MCF 10A (cell line): ENCODE measurements at regions not wholly inside any gene's neighbourhood (a gene's known extent, or its start where the extent isn't known, plus 50 kb on each side); places are given as distances from the start of the nearest gene placed in this dataset.
A peak's percentile ranks its signal among the peaks of the same experiment; 100 is the strongest.

ENCODE experiments used
- BruUV-seq: library from RNA; stranded (reverse); fragments of 400-500 nt; replicated peaks from 2 replicates; lab custom pipeline; 2021; lab: Mats Ljungman, UMichigan
- CTCF ChIA-PET: fragments of 300-600 bp; sonication (Branson Sonifier 250); formaldehyde crosslinking; extraction: SDS; loops from one replicate; lab custom pipeline; 2021; ENCODE audit warnings: antibody characterized with exemption, inconsistent platforms; lab: Yijun Ruan, JAX
- POLR2A ChIA-PET: fragments of 300-600, 350-650 bp; sonication (Branson Sonifier 250); formaldehyde crosslinking; extraction: SDS; loops from one replicate; lab custom pipeline; 2020; ENCODE audit warnings: antibody characterized with exemption, inconsistent platforms; lab: Yijun Ruan, JAX
- DNase-seq: peaks from one replicate; pipeline ENCODE4 v3.0.0-alpha.2; 2018; ENCODE audit not compliant: unreplicated experiment
- H3K27ac Mint-ChIP-seq: one replicate; pipeline ENCODE4 v1.8.0; 2022; ENCODE audit warnings: mild to moderate bottlenecking, low read depth, mixed read lengths; ENCODE audit not compliant: unreplicated experiment
- H3K27me3 Mint-ChIP-seq: one replicate; pipeline ENCODE4 v1.8.0; 2022; ENCODE audit warnings: mixed read lengths; ENCODE audit not compliant: insufficient read depth, unreplicated experiment
- H3K36me3 Mint-ChIP-seq: one replicate; pipeline ENCODE4 v1.8.0; 2022; ENCODE audit warnings: mild to moderate bottlenecking, moderate library complexity, mixed read lengths; ENCODE audit not compliant: insufficient read depth, unreplicated experiment
- H3K4me1 Mint-ChIP-seq: one replicate; pipeline ENCODE4 v1.8.0; 2022; ENCODE audit warnings: mixed read lengths; ENCODE audit not compliant: insufficient read depth, unreplicated experiment
- H3K4me3 Mint-ChIP-seq: one replicate; pipeline ENCODE4 v1.8.0; 2022; ENCODE audit warnings: mild to moderate bottlenecking, moderate library complexity, mixed read lengths; ENCODE audit not compliant: unreplicated experiment
- H3K9me3 Mint-ChIP-seq: one replicate; pipeline ENCODE4 v1.8.0; 2022; ENCODE audit warnings: mixed read lengths; ENCODE audit not compliant: unreplicated experiment
- intact Hi-C: fragments of 100-400 bp; cut with micrococcal nuclease; formaldehyde crosslinking; loops from 2 replicates; pipeline ENCODE4 v1.14.1; 2022
- TF ChIP-seq, protein P1 (sequence below): fragments of 200-600 bp; IDR thresholded peaks from one replicate; pipeline ENCODE4 v1.8.0; 2022; ENCODE audit warnings: antibody characterized with exemption, mild to moderate bottlenecking; ENCODE audit not compliant: unreplicated experiment

DNA sequence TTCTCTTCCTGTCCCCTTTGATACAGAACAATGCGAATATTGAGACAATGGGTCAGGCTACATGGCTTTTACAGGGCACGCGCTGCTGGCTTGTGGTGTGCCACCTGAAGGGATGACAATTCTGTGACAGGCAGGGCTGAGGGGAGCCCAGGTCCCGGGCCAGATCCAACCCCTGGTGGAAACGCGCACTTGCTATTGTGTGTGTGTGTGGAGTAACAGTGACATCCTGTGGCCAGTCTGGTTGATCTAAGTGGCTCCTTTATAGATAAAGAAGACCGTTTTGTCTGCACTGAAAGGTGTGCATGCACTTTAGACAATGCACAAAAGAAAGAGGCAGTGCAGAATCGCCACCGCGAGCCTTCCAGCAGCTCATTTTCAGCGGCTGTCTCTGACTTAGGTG lies 273.6 kb downstream of the HRH4 start:
- POLR2A ChIA-PET: interaction anchor here (0.6 to 0.7 kb wide), 2 partner anchors 8 to 11 kb away, joined by 3 read pairs; no protein-coding TSS in a partner anchor
- CTCF ChIA-PET: interaction anchor here (0.8 to 4.8 kb wide), 8 partner anchors 9 to 246 kb away, joined by 3 to 62 read pairs (median 4); no protein-coding TSS in a partner anchor
- BruUV-seq: no TSS peak
- H3K4me1 Mint-ChIP-seq: no peaks in the 10 kb centered on the region
- no peaks in the 10 kb centered on the region for H3K36me3 Mint-ChIP-seq
- no peak overlapping the region for H3K27ac Mint-ChIP-seq
- peaks cover 14% of the 10 kb centered on the region for H3K27me3 Mint-ChIP-seq
- intact Hi-C loops: no loop called here
- DNase-seq: peak; percentile 15
- H3K9me3 Mint-ChIP-seq: no peaks in the 10 kb centered on the region
- TF ChIP-seq, protein P1, sequence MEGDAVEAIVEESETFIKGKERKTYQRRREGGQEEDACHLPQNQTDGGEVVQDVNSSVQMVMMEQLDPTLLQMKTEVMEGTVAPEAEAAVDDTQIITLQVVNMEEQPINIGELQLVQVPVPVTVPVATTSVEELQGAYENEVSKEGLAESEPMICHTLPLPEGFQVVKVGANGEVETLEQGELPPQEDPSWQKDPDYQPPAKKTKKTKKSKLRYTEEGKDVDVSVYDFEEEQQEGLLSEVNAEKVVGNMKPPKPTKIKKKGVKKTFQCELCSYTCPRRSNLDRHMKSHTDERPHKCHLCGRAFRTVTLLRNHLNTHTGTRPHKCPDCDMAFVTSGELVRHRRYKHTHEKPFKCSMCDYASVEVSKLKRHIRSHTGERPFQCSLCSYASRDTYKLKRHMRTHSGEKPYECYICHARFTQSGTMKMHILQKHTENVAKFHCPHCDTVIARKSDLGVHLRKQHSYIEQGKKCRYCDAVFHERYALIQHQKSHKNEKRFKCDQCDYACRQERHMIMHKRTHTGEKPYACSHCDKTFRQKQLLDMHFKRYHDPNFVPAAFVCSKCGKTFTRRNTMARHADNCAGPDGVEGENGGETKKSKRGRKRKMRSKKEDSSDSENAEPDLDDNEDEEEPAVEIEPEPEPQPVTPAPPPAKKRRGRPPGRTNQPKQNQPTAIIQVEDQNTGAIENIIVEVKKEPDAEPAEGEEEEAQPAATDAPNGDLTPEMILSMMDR: no peak
- no peak overlapping the region for H3K4me3 Mint-ChIP-seq

- H3K4me3 Mint-ChIP-seq: no peak overlapping the region
- intact Hi-C loops: no loop called here
- no TSS peak for BruUV-seq
- peaks cover 15% of the 10 kb centered on the region for H3K27me3 Mint-ChIP-seq
- DNase-seq: no peak
- CTCF ChIA-PET: interaction anchor here (4.8 kb wide), 1 partner anchor 190 kb away, joined by 62 read pairs; no protein-coding TSS in a partner anchor
- no peaks in the 10 kb centered on the region for H3K4me1 Mint-ChIP-seq
- H3K9me3 Mint-ChIP-seq: no peaks in the 10 kb centered on the region
- H3K27ac Mint-ChIP-seq: no peak overlapping the region
- TF ChIP-seq, protein P1: no peak
- POLR2A ChIA-PET: no interaction called here
- H3K36me3 Mint-ChIP-seq: no peaks in the 10 kb centered on the region
These were observed 275.3 kb downstream of the HRH4 start for GRCh38 chr18:24735624-24736231.

- ChIA-PET POLR2A (interaction anchor here (0.7 kb wide), 1 partner anchor 111 kb away, joined by 3 read pairs; no protein-coding TSS in a partner anchor), CTCF (interaction anchor here (1.0 to 2.9 kb wide), 2 partner anchors 9 to 10 kb away, joined by 3 to 14 read pairs; no protein-coding TSS in a partner anchor)
- peaks cover 19% of the 10 kb centered on the region for H3K27me3 Mint-ChIP-seq
- H3K9me3 Mint-ChIP-seq: no peaks in the 10 kb centered on the region
- TF ChIP-seq, protein P1: no peak
- H3K4me1 Mint-ChIP-seq: no peaks in the 10 kb centered on the region
- no peak overlapping the region for H3K4me3 Mint-ChIP-seq
- no TSS peak for BruUV-seq
- DNase-seq: no peak
- H3K36me3 Mint-ChIP-seq: no peaks in the 10 kb centered on the region
- intact Hi-C loops: no loop called here
- H3K27ac Mint-ChIP-seq: no peak overlapping the region
These were observed 276.4 kb downstream of the HRH4 start for GRCh38 chr18:24736662-24737330.

GRCh38 chr18:24740829-24741228 lies 280.4 kb downstream of the HRH4 start:
- no peaks in the 10 kb centered on the region for H3K9me3 Mint-ChIP-seq
- DNase-seq: no peak
- H3K27me3 Mint-ChIP-seq: peaks cover 19% of the 10 kb centered on the region
- H3K4me3 Mint-ChIP-seq: no peak overlapping the region
- intact Hi-C loops: no loop called here
- no TSS peak for BruUV-seq
- TF ChIP-seq, protein P1: no peak
- no peak overlapping the region for H3K27ac Mint-ChIP-seq
- ChIA-PET POLR2A (no interaction called here), CTCF (interaction anchor here (0.5 to 2.5 kb wide), 5 partner anchors 14 to 1177 kb away, joined by 3 to 12 read pairs (median 3); no protein-coding TSS in a partner anchor)
- no peaks in the 10 kb centered on the region for H3K36me3 Mint-ChIP-seq
- no peaks in the 10 kb centered on the region for H3K4me1 Mint-ChIP-seq
